OCI-LY7 (cell line): ENCODE measurements at regions not wholly inside any gene's neighbourhood (a gene's known extent, or its start where the extent isn't known, plus 50 kb on each side); places are given as distances from the start of the nearest gene placed in this dataset.

Experiments used
- CTCF ChIP-seq: fragments of 200-600 bp; sonication (generic); conservative IDR thresholded peaks from 2 replicates; pipeline ENCODE4 v1.5.1; 2014; ENCODE audit warnings: mild to moderate bottlenecking, antibody characterized with exemption, low read length, moderate library complexity, mixed read lengths
- EZH2phosphoT487 ChIP-seq: fragments of 200-600 bp; sonication (generic); IDR thresholded peaks from 2 replicates; pipeline ENCODE4 v1.6.1; 2018; ENCODE audit warnings: low read depth, borderline replicate concordance, mild to moderate bottlenecking, mixed run types, antibody characterized with exemption, low read length, moderate library complexity, mixed read lengths

- TF ChIP-seq CTCF: no peak
- TF ChIP-seq EZH2phosphoT487: no peak
Measured at GRCh38 chr11:23851216-23851615, 645.6 kb upstream of the LUZP2 start.
